GM18517 (cell line): ENCODE measurements at regions not wholly inside any gene's neighbourhood (a gene's known extent, or its start where the extent isn't known, plus 50 kb on each side); places are given as distances from the start of the nearest gene placed in this dataset.
A peak's percentile ranks its signal among the peaks of the same experiment; 100 is the strongest.

Experiments used
- ATAC-seq: cut with Tn5 transposase; IDR thresholded peaks from one replicate; pipeline ENCODE4 v1.9.1; 2021; ENCODE audit warnings: mild to moderate bottlenecking, moderate library complexity; ENCODE audit not compliant: unreplicated experiment

DNA sequence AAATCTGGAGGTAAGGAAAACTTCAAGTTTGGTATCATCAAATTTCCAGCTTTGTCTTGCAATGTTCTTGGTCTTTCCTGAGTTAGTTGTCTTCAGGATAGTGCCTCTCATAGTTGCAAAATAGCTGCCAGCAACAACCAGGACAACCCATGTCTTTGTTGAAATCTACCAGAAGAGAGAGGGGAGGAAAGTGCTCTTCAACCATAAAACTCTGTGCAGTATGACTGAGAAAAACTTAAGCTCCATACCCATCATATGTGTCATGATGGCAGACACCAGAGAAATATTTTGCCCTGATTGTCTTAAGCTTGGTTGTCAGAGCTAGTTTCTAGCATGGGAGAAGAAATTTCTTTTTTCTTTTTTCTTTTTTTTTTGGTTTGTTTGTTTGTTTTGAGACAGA is 103.3 kb downstream of the SPRY2 start:
- ATAC-seq, result no peak

DNA sequence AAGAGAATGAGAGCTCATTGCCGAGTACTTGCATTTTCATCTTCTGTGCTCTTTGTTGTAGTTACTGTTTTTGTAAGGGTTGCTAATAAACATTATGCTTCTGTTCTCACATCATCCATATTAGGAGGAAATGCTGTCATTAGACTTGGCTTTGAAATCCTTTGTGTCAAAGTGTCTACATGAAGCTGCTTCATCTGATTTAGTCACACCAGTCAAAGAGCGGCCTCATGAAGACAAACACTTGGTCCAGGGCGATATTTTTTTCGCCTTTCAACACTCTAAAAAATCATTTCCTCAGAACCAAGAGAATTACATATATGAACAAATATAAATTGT is 105.0 kb downstream of the SPRY2 start:
- peak; percentile 42 for ATAC-seq

DNA sequence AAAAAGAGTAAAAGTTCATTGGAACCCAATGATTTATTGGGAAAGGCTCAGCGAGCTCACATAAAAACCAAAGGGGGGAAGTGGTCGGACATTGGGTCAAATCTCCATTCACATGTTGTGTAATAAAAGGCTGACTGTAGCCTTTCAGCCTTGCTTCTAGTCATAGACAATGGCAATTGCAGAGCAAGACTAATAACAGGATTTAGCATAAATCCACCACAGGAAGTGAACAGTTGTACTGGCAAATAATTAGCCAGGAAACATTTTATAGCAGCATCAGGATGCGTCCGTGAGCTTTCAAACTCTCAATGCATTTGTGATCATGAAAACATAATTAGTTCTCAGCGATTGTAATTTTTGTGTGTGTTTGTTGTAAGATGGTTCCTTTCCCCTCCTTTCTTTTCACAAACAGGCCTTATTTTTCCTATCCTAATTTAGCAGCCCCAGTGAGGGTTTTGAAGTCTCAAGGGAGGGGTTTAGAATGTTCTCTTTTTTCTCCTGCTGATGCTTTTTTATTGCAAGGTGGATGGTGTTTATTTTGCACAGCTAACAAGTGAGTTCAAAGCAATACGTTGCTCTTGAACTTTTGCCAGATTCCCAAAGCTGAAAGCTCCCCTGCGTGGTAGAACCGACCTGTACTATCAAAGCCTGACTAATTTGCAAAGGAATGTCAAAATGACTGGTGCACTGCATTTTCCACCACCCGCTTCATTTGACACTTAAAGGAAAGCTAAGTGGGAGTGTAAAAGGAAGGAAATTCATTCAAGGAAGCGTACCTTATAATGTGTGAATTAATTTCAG is 105.6 kb downstream of the SPRY2 start:
- ATAC-seq, result peak; percentile 95

GRCh38 chr13:80227645-80228044 is 113.3 kb downstream of the SPRY2 start:
- no peak for ATAC-seq

DNA sequence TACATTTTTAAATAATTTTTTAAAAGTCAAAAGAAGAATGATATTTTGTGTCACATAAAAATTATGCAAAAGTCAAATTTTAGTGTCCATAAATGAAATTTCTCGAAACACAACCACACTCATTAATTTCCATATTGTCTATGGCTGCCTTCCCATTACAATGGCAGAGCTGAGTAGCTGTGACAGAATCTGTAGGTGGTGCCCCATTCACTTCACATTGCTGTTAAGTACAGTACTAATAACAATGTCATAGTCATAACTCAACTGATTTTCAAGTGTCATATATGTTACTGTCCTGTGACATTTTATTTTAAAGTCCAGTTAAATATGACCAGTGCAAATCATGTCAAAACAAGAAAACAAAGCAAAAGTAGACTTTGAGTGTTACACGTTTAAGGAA is 114.3 kb downstream of the SPRY2 start:
- ATAC-seq, result no peak

- ATAC-seq, result no peak
These were observed 116.5 kb downstream of the SPRY2 start for GRCh38 chr13:80224468-80224867.

GRCh38 chr13:80217614-80218456 is 123.1 kb downstream of the SPRY2 start:
- no peak for ATAC-seq

GRCh38 chr13:80215368-80215767 is 125.6 kb downstream of the SPRY2 start:
- no peak for ATAC-seq

GRCh38 chr13:80214521-80214991 is 126.4 kb downstream of the SPRY2 start:
- no peak for ATAC-seq

- no peak for ATAC-seq
These were observed 126.9 kb downstream of the SPRY2 start for GRCh38 chr13:80214050-80214449.

DNA sequence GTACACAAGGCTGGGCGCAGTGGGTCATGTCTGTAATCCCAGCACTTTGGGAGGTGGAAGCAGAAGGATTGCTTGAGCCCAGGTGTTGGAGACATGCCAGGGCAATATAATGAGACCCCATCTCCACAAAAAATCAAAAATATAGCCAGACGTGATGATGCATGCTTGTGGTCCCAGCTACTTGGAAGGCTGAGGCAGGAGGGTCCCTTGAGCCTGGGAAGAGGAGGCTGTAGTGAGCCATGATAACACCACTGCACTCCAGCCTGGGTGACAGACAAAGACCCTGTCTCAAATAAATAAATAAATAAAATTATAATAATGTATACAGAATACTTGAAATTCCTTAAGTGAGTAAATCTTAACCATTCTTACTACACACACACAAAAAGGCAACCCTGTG is 127.7 kb downstream of the SPRY2 start:
- no peak for ATAC-seq

DNA sequence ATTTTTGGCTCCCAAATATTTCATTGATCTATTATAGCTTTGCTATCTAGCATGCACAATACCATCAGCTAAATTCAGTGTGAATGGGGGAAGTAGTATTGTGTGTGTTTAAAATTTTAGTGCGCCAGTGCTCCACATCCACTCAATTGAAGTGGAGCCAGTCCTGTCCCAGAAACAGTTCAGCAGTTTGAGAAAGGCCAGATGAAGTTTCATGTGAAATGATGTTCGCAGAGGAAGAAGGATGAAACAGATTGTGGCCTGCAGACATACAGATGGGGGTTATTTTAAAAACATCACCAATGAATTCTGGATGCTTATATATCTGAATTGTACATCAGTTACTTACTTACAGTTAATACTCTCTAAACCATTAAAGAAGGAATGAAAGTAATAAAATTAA is 129.4 kb downstream of the SPRY2 start:
- ATAC-seq, result no peak

- no peak for ATAC-seq
These were observed 136.3 kb downstream of the SPRY2 start for GRCh38 chr13:80204642-80205041.

GRCh38 chr13:80203496-80203895 is 137.4 kb downstream of the SPRY2 start:
- no peak for ATAC-seq

DNA sequence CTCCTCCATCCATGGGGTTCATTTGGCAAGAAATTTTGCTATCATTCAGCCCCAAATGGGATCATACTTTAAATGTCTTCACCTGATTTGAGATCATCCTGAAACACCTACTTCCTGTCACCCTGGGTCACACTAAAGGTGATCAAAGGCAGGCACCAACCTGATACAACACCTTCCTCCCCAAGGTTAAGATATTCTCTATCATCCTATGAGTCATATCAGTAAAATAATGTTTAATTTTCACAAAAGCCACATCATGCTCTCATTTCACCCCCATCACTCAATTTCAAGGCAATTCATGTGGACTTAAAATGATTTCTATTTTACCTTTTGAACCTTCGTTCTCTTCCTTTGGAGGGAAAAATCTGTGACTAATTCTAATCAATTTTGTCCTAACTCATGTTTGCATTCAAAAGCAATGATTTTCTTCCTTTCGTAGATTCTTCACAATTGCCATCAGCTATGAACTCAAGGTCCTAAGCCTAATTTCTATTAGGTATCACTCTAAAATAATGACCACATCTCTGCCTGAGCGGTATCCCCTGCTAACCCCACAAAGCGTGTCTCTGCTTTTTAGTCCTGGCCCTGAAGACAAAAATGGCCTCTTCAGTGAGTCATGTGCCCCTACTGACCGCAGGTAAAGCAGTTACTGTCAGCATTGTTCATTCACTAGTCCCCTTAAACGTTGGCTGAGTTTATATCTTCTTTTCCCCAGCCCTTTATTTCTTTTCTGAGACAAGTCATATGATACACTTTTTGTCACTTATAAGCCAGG is 139.0 kb downstream of the SPRY2 start:
- ATAC-seq, result no peak

- no peak for ATAC-seq
These were observed 141.2 kb downstream of the SPRY2 start for GRCh38 chr13:80199585-80200292.

DNA sequence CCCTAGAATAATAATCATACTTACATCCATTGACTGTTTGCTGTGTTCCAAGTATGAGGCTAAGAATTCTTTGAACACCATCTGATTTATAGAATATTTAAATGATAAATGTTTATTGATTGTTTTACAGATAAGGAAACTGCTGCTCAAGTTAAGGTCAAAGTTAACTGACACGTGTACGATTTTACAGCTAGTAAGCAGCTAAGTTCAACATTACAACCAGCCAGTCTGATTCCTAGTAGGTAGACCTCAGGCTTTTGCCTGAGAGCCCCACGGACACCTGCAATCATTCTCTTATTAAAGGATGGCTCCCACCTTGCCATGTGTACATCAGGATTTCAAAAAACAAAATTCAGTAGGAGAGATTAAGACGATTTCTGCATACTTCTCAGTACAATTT is 141.9 kb downstream of the SPRY2 start:
- ATAC-seq, result no peak

DNA sequence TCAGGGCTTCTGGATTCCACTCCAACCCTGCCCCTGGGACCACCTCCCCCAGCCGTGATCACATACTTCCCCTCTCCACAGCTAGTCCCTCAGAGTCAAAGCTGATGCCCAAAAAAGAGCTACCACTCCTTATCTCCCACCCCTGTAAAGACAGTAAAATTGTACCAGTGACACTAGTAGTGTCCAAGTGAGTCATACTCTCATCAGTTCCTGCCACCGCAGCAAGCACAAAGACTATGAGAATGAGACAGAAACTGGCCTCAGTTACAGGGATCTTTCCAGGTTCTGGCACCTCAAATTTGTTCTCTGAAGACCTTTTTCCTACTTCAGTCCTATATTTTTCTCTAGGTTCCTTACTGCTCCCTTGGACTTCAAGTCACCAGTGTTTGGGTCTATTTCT is 144.2 kb downstream of the SPRY2 start:
- ATAC-seq, result no peak

- ATAC-seq, result no peak
These were observed 145.3 kb downstream of the SPRY2 start for GRCh38 chr13:80195649-80196048.

DNA sequence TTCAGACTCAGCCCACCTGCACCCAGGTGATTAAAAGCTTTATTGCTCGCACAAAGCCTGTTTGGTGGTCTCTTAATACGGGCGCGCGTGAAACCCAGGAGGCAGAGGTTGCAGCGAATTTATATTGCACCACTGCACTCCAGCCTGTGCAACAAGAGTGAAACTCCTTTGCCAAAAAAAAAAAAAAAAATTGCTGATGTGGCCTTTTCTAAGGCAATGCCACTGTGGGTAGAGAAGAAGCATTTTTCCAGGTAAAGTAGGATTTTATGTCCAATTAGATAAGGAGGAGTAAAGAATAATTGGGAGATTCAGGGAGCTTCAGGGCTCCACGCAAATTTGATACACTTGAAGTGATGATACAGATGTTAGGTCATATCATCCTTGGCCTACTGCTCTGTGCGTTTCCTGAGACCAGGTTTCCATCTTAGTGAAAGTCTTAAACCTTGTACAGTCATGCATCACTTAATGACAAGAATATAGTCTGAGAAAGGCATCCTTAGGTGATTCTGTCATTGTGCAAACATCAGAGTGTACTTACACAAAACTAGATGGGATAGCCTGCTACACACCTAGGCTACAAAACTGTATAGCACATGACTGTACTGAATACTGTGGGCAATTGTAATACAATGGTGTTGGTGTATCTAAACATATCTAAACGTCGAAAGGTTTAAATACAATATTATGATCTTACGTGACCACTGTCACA is 150.9 kb downstream of the SPRY2 start:
- ATAC-seq, result no peak
